ENCODE measurements at regions not wholly inside any gene's neighbourhood (a gene's known extent, or its start where the extent isn't known, plus 50 kb on each side); places are given as distances from the start of the nearest gene placed in this dataset.

DNA sequence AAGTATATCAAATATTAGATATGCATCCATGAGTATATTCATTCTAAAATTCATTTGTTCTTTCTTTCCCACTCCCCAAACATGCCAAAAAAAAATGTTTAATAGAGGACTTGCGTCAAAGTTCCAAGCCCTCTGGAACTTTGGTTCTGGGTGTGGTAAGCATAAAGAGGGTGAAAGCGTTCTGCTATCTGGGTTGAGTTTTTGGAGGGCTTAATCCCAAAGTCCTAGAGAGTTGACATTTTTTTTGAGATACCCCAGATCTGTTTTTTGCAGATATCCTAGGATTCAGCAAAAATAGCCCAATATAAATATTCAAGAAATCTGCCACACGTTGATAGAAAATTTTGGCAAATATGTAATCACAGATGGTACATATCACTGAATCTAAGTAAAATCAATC, 424.3 kb upstream of the CBLB start:
- TF ChIP-seq, protein P1, sequence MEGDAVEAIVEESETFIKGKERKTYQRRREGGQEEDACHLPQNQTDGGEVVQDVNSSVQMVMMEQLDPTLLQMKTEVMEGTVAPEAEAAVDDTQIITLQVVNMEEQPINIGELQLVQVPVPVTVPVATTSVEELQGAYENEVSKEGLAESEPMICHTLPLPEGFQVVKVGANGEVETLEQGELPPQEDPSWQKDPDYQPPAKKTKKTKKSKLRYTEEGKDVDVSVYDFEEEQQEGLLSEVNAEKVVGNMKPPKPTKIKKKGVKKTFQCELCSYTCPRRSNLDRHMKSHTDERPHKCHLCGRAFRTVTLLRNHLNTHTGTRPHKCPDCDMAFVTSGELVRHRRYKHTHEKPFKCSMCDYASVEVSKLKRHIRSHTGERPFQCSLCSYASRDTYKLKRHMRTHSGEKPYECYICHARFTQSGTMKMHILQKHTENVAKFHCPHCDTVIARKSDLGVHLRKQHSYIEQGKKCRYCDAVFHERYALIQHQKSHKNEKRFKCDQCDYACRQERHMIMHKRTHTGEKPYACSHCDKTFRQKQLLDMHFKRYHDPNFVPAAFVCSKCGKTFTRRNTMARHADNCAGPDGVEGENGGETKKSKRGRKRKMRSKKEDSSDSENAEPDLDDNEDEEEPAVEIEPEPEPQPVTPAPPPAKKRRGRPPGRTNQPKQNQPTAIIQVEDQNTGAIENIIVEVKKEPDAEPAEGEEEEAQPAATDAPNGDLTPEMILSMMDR (IDR thresholded peaks at IDR 0.05) = no peak
- TF ChIP-seq POLR2A (IDR thresholded peaks at IDR 0.05) = no peak

All from Peyer's patch (tissue), 4 donors.